ENCODE measurements at regions not wholly inside any gene's neighbourhood (a gene's known extent, or its start where the extent isn't known, plus 50 kb on each side); places are given as distances from the start of the nearest gene placed in this dataset.

GRCh38 chr2:19697131-19697530, 204.7 kb downstream of the TTC32 start:
- no peak overlapping the region for H3K27ac ChIP-seq (ENCODE audit: low read depth, low read length)
- H3K27me3 ChIP-seq (ENCODE audit: control insufficient read depth in 5 of 5, insufficient read depth in 4 of 5, low read length in 5 of 5): no peaks in the 10 kb centered on the region
- peaks cover 0 to 3% (median 0%) of the 10 kb centered on the region in 5 donors for H3K4me1 ChIP-seq (ENCODE audit: control insufficient read depth in 5 of 5, insufficient read depth in 5 of 5, low read length in 5 of 5)
- no peak overlapping the region for H3K4me3 ChIP-seq (ENCODE audit: low read depth in 1 of 5, low read length in 5 of 5)
- no peak overlapping the region for H3K9ac ChIP-seq (ENCODE audit: low read length in 5 of 5)
- H3K36me3 ChIP-seq (ENCODE audit: control insufficient read depth in 5 of 5, insufficient read depth in 5 of 5, low read length in 5 of 5): no peaks in the 10 kb centered on the region
- H3K9me3 ChIP-seq (ENCODE audit: control insufficient read depth in 5 of 5, low read length in 5 of 5): peaks cover 0 to 22% (median 15%) of the 10 kb centered on the region in 5 donors

GRCh38 chr2:19695706-19696105, 206.1 kb downstream of the TTC32 start:
- no peaks in the 10 kb centered on the region for H3K36me3 ChIP-seq (ENCODE audit: control insufficient read depth in 5 of 5, insufficient read depth in 5 of 5, low read length in 5 of 5)
- H3K27ac ChIP-seq (ENCODE audit: low read depth, low read length): no peak overlapping the region
- H3K4me1 ChIP-seq (ENCODE audit: control insufficient read depth in 5 of 5, insufficient read depth in 5 of 5, low read length in 5 of 5): peaks cover 0 to 3% (median 0%) of the 10 kb centered on the region in 5 donors
- peaks cover 0 to 22% (median 15%) of the 10 kb centered on the region in 5 donors for H3K9me3 ChIP-seq (ENCODE audit: control insufficient read depth in 5 of 5, low read length in 5 of 5)
- H3K27me3 ChIP-seq (ENCODE audit: control insufficient read depth in 5 of 5, insufficient read depth in 4 of 5, low read length in 5 of 5): no peaks in the 10 kb centered on the region
- no peak overlapping the region for H3K9ac ChIP-seq (ENCODE audit: low read length in 5 of 5)
- H3K4me3 ChIP-seq (ENCODE audit: low read depth in 1 of 5, low read length in 5 of 5): no peak overlapping the region

DNA sequence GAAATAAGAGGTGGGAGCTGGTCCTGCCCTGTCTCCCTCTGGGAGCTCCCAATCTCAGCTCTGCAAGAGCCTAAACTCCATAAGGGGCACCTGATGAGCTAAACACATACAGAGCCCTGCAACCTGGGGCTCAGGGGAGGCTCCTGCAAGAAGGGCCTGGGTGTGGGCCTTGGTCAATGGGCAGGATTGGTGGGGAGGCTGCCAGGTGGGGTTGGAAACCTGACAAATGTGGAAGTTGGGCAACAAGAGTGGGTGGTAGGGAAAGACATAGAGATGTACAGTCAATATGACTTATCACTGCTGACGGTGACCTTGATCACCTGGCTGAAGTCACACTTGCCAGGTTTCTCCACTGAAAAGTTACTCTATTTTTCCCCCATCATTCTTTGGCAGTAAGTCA, 209.9 kb downstream of the TTC32 start:
- H3K9ac ChIP-seq (ENCODE audit: low read length in 5 of 5): no peak overlapping the region
- H3K27ac ChIP-seq (ENCODE audit: low read depth, low read length): no peak overlapping the region
- H3K9me3 ChIP-seq (ENCODE audit: control insufficient read depth in 5 of 5, low read length in 5 of 5): peaks cover 0 to 9% (median 6%) of the 10 kb centered on the region in 5 donors
- no peak overlapping the region for H3K4me3 ChIP-seq (ENCODE audit: low read depth in 1 of 5, low read length in 5 of 5)
- peaks cover 0 to 3% (median 0%) of the 10 kb centered on the region in 5 donors for H3K4me1 ChIP-seq (ENCODE audit: control insufficient read depth in 5 of 5, insufficient read depth in 5 of 5, low read length in 5 of 5)
- no peaks in the 10 kb centered on the region for H3K36me3 ChIP-seq (ENCODE audit: control insufficient read depth in 5 of 5, insufficient read depth in 5 of 5, low read length in 5 of 5)
- H3K27me3 ChIP-seq (ENCODE audit: control insufficient read depth in 5 of 5, insufficient read depth in 4 of 5, low read length in 5 of 5): no peaks in the 10 kb centered on the region

- Histone ChIP-seq H3K4me1 (ENCODE audit: control insufficient read depth in 5 of 5, insufficient read depth in 5 of 5, low read length in 5 of 5) (no peaks in the 10 kb centered on the region), H3K36me3 (ENCODE audit: control insufficient read depth in 5 of 5, insufficient read depth in 5 of 5, low read length in 5 of 5) (no peaks in the 10 kb centered on the region), H3K9me3 (ENCODE audit: control insufficient read depth in 5 of 5, low read length in 5 of 5) (no peaks in the 10 kb centered on the region), H3K27me3 (ENCODE audit: control insufficient read depth in 5 of 5, insufficient read depth in 4 of 5, low read length in 5 of 5) (no peaks in the 10 kb centered on the region), H3K27ac (ENCODE audit: low read depth, low read length) (no peak overlapping the region), H3K4me3 (ENCODE audit: low read depth in 1 of 5, low read length in 5 of 5) (no peak overlapping the region), H3K9ac (ENCODE audit: low read length in 5 of 5) (no peak overlapping the region)
Measured at GRCh38 chr2:19690429-19690828, 211.4 kb downstream of the TTC32 start.

- no peaks in the 10 kb centered on the region for H3K27me3 ChIP-seq (ENCODE audit: control insufficient read depth in 5 of 5, insufficient read depth in 4 of 5, low read length in 5 of 5)
- no peaks in the 10 kb centered on the region for H3K9me3 ChIP-seq (ENCODE audit: control insufficient read depth in 5 of 5, low read length in 5 of 5)
- no peaks in the 10 kb centered on the region for H3K36me3 ChIP-seq (ENCODE audit: control insufficient read depth in 5 of 5, insufficient read depth in 5 of 5, low read length in 5 of 5)
- H3K4me1 ChIP-seq (ENCODE audit: control insufficient read depth in 5 of 5, insufficient read depth in 5 of 5, low read length in 5 of 5): no peaks in the 10 kb centered on the region
- no peak overlapping the region for H3K4me3 ChIP-seq (ENCODE audit: low read depth in 1 of 5, low read length in 5 of 5)
- H3K9ac ChIP-seq (ENCODE audit: low read length in 5 of 5): no peak overlapping the region
- no peak overlapping the region for H3K27ac ChIP-seq (ENCODE audit: low read depth, low read length)
Measured at GRCh38 chr2:19689646-19690168, 212.1 kb downstream of the TTC32 start.

GRCh38 chr2:19688059-19688458, 213.7 kb downstream of the TTC32 start:
- no peaks in the 10 kb centered on the region for H3K4me1 ChIP-seq (ENCODE audit: control insufficient read depth in 5 of 5, insufficient read depth in 5 of 5, low read length in 5 of 5)
- no peak overlapping the region for H3K9ac ChIP-seq (ENCODE audit: low read length in 5 of 5)
- no peaks in the 10 kb centered on the region for H3K9me3 ChIP-seq (ENCODE audit: control insufficient read depth in 5 of 5, low read length in 5 of 5)
- no peaks in the 10 kb centered on the region for H3K27me3 ChIP-seq (ENCODE audit: control insufficient read depth in 5 of 5, insufficient read depth in 4 of 5, low read length in 5 of 5)
- no peak overlapping the region for H3K27ac ChIP-seq (ENCODE audit: low read depth, low read length)
- H3K4me3 ChIP-seq (ENCODE audit: low read depth in 1 of 5, low read length in 5 of 5): no peak overlapping the region
- H3K36me3 ChIP-seq (ENCODE audit: control insufficient read depth in 5 of 5, insufficient read depth in 5 of 5, low read length in 5 of 5): no peaks in the 10 kb centered on the region

DNA sequence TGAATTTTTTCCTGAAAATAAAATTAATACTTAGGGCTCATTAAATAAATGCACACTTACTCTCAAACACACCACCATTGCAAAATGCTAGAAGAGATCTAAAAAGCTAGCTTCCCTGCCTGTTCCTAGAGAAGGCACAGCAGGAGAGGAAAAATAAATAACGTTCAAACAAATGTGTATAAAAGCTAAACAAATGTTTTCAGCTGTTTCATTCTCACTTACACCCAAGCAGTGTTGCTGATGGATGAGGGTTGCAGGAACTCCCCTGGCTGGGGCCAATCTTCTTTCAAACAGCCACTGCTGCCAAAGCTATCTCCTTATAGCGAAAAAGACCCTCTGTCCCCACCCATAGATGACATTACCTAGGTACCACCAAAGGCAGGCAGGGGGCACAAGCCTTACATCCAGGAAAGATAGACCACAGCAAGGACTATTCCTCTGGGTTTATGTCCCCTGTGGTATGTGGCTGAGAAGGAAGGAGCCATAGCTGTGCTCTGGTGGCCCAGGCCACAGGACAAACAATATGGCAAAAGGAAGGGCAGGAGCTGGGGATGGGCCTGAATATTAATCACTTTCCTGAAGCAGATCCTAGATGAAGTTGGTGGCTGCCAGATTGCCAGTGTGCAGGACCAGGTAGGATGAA, 214.6 kb downstream of the TTC32 start:
- no peaks in the 10 kb centered on the region for H3K9me3 ChIP-seq (ENCODE audit: control insufficient read depth in 5 of 5, low read length in 5 of 5)
- no peak overlapping the region for H3K4me3 ChIP-seq (ENCODE audit: low read depth in 1 of 5, low read length in 5 of 5)
- no peaks in the 10 kb centered on the region for H3K4me1 ChIP-seq (ENCODE audit: control insufficient read depth in 5 of 5, insufficient read depth in 5 of 5, low read length in 5 of 5)
- no peak overlapping the region for H3K9ac ChIP-seq (ENCODE audit: low read length in 5 of 5)
- no peak overlapping the region for H3K27ac ChIP-seq (ENCODE audit: low read depth, low read length)
- H3K27me3 ChIP-seq (ENCODE audit: control insufficient read depth in 5 of 5, insufficient read depth in 4 of 5, low read length in 5 of 5): no peaks in the 10 kb centered on the region
- H3K36me3 ChIP-seq (ENCODE audit: control insufficient read depth in 5 of 5, insufficient read depth in 5 of 5, low read length in 5 of 5): no peaks in the 10 kb centered on the region

DNA sequence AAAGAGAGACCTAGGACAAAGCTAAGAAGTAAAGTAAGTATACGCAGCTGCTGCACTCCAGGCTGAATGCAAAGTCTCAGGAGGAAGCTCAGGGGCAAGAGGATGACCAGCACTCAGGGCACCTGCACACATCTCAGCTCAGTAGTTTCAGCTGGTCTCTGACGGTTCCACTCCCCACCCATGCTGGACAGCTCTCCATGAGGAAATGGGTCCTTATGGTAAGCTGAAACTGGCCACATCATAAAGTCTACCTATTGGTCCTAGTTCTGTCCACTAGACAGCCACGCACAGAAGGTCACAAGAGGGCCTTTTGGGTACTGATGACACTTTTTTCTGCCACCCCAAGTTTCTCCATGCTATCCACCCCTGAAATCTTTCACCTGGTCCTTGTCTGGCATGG, 215.3 kb downstream of the TTC32 start:
- Histone ChIP-seq H3K4me1 (ENCODE audit: control insufficient read depth in 5 of 5, insufficient read depth in 5 of 5, low read length in 5 of 5) (no peaks in the 10 kb centered on the region), H3K36me3 (ENCODE audit: control insufficient read depth in 5 of 5, insufficient read depth in 5 of 5, low read length in 5 of 5) (no peaks in the 10 kb centered on the region), H3K4me3 (ENCODE audit: low read depth in 1 of 5, low read length in 5 of 5) (no peak overlapping the region), H3K27ac (ENCODE audit: low read depth, low read length) (no peak overlapping the region), H3K9me3 (ENCODE audit: control insufficient read depth in 5 of 5, low read length in 5 of 5) (no peaks in the 10 kb centered on the region), H3K9ac (ENCODE audit: low read length in 5 of 5) (no peak overlapping the region), H3K27me3 (ENCODE audit: control insufficient read depth in 5 of 5, insufficient read depth in 4 of 5, low read length in 5 of 5) (no peaks in the 10 kb centered on the region)

GRCh38 chr2:19685731-19686130, 216.1 kb downstream of the TTC32 start:
- Histone ChIP-seq H3K27me3 (ENCODE audit: control insufficient read depth in 5 of 5, insufficient read depth in 4 of 5, low read length in 5 of 5) (no peaks in the 10 kb centered on the region), H3K4me1 (ENCODE audit: control insufficient read depth in 5 of 5, insufficient read depth in 5 of 5, low read length in 5 of 5) (no peaks in the 10 kb centered on the region), H3K9ac (ENCODE audit: low read length in 5 of 5) (no peak overlapping the region), H3K36me3 (ENCODE audit: control insufficient read depth in 5 of 5, insufficient read depth in 5 of 5, low read length in 5 of 5) (no peaks in the 10 kb centered on the region), H3K27ac (ENCODE audit: low read depth, low read length) (no peak overlapping the region), H3K9me3 (ENCODE audit: control insufficient read depth in 5 of 5, low read length in 5 of 5) (no peaks in the 10 kb centered on the region), H3K4me3 (ENCODE audit: low read depth in 1 of 5, low read length in 5 of 5) (no peak overlapping the region)

- Histone ChIP-seq H3K27me3 (ENCODE audit: control insufficient read depth in 5 of 5, insufficient read depth in 4 of 5, low read length in 5 of 5) (no peaks in the 10 kb centered on the region), H3K9me3 (ENCODE audit: control insufficient read depth in 5 of 5, low read length in 5 of 5) (no peaks in the 10 kb centered on the region), H3K4me1 (ENCODE audit: control insufficient read depth in 5 of 5, insufficient read depth in 5 of 5, low read length in 5 of 5) (no peaks in the 10 kb centered on the region), H3K27ac (ENCODE audit: low read depth, low read length) (no peak overlapping the region), H3K9ac (ENCODE audit: low read length in 5 of 5) (no peak overlapping the region), H3K36me3 (ENCODE audit: control insufficient read depth in 5 of 5, insufficient read depth in 5 of 5, low read length in 5 of 5) (no peaks in the 10 kb centered on the region), H3K4me3 (ENCODE audit: low read depth in 1 of 5, low read length in 5 of 5) (no peak overlapping the region)
Measured at GRCh38 chr2:19684516-19684915, 217.3 kb downstream of the TTC32 start.
